ENCODE measurements at regions not wholly inside any gene's neighbourhood (a gene's known extent, or its start where the extent isn't known, plus 50 kb on each side); places are given as distances from the start of the nearest gene placed in this dataset.

DNA sequence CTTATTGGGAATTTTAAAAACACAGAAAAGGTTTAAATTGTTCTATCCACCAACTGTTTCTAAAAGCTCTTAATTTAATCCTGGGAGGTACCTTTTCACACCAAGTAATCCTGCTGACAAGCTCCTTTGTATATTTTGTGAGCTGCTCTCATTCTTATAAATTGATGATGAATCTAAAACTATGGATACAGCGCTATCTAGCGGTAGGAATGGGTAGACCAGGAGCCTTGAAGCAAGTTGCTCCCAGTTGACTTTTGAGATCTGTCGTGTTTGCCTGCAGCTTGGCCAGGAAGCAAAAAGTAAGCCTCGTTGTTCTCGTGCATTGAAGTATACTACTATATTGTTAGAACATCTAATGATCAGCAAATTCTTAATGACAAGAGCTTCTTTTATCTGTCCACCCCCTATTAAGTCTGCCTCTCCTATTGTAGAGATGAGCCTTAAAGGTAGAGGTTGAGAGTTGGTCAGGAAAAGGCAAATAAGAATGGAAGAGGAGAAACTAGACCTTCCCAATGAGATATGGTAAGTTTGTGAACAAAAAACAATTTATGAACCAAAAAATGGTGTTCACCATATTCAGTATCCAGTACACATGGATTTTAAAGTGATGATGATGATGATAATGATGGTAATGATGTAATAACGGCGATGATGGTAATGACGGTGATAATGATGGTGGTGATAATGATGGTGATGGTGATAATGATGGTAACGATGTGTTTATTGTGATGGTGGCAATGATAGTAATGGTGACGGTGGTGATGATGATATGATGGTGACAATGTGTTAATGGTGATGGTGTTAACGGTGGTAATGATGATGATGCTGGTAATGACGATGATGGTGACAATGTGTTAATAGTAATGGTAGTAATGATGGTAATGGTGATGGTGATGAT is 212.1 kb upstream of the NCKAP5 start:
- TF ChIP-seq, protein P1, sequence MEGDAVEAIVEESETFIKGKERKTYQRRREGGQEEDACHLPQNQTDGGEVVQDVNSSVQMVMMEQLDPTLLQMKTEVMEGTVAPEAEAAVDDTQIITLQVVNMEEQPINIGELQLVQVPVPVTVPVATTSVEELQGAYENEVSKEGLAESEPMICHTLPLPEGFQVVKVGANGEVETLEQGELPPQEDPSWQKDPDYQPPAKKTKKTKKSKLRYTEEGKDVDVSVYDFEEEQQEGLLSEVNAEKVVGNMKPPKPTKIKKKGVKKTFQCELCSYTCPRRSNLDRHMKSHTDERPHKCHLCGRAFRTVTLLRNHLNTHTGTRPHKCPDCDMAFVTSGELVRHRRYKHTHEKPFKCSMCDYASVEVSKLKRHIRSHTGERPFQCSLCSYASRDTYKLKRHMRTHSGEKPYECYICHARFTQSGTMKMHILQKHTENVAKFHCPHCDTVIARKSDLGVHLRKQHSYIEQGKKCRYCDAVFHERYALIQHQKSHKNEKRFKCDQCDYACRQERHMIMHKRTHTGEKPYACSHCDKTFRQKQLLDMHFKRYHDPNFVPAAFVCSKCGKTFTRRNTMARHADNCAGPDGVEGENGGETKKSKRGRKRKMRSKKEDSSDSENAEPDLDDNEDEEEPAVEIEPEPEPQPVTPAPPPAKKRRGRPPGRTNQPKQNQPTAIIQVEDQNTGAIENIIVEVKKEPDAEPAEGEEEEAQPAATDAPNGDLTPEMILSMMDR (IDR thresholded peaks at IDR 0.05), result peak; percentile 38 to 81 (median 74)
- TF ChIP-seq POLR2A (IDR thresholded peaks at IDR 0.05), result no peak
